K562 (cell line): ENCODE measurements at regions not wholly inside any gene's neighbourhood (a gene's known extent, or its start where the extent isn't known, plus 50 kb on each side); places are given as distances from the start of the nearest gene placed in this dataset.

Source experiments
- ARNT ChIP-seq, 2 experiments: fragments of 450-650 bp; IDR thresholded peaks; 2 replicates each; pipeline ENCODE4 v1.6.1; 2016; ENCODE audit warnings: mild to moderate bottlenecking in 1 of 2
- FOXK2 ChIP-seq, 2 experiments: fragments of 450-650 bp; IDR thresholded peaks in 1 of 2; conservative IDR thresholded peaks in 1 of 2; 2 replicates each; pipeline ENCODE4 v1.6.1; 2016; ENCODE audit warnings: low read depth in 2 of 2, mild to moderate bottlenecking in 1 of 2
- GABPB1 ChIP-seq: sonication (generic); formaldehyde crosslinking; IDR thresholded peaks from 2 replicates; pipeline ENCODE4 v1.8.0; 2022; ENCODE audit warnings: mild to moderate bottlenecking, missing genetic modification reagents
- HDAC3 ChIP-seq: fragments of 450-650 bp; IDR thresholded peaks from 2 replicates; pipeline ENCODE4 v1.6.1; 2018; ENCODE audit warnings: borderline replicate concordance, mild to moderate bottlenecking, moderate library complexity; ENCODE audit not compliant: partially characterized antibody
- NCOR1 ChIP-seq: fragments of 450-650 bp; IDR thresholded peaks from 2 replicates; pipeline ENCODE4 v1.6.1; 2016; ENCODE audit warnings: mild to moderate bottlenecking, moderate library complexity
- NFIX ChIP-seq: fragments of 250-450 bp; sonication (Bioruptor Pico); IDR thresholded peaks from 2 replicates; pipeline ENCODE4 v1.4.0; 2020; ENCODE audit warnings: low read depth, mild to moderate bottlenecking, moderate library complexity
- REST ChIP-seq, 2 experiments: fragments of 450-650 bp; formaldehyde crosslinking in 1 of 2; IDR thresholded peaks; 2 replicates each; pipeline versions ENCODE4 v1.4.0 to v1.6.1; 2014 to 2020; ENCODE audit warnings: mild to moderate bottlenecking in 2 of 2, borderline replicate concordance in 1 of 2, low read depth in 1 of 2
- SMAD4 ChIP-seq: fragments of 250-450 bp; sonication (Bioruptor Pico); conservative IDR thresholded peaks from 2 replicates; pipeline ENCODE4 v1.8.0; 2021; ENCODE audit warnings: inconsistent platforms, mild to moderate bottlenecking, moderate library complexity
- SMARCA4 ChIP-seq: fragments of 450-650 bp; IDR thresholded peaks from 2 replicates; pipeline ENCODE4 v1.6.1; 2016
- ZHX1 ChIP-seq: fragments of 150-350 bp; conservative IDR thresholded peaks from 2 replicates; pipeline ENCODE4 v1.6.1; 2014; ENCODE audit warnings: low read length
- ZNF511 ChIP-seq: sonication (generic); formaldehyde crosslinking; IDR thresholded peaks from 2 replicates; pipeline ENCODE4 v1.8.0; 2022; ENCODE audit warnings: mild to moderate bottlenecking, missing genetic modification reagents
- ZSCAN32 ChIP-seq: fragments of 450-650 bp; formaldehyde crosslinking; IDR thresholded peaks from 2 replicates; pipeline ENCODE4 v1.4.0; 2020; ENCODE audit warnings: mild to moderate bottlenecking, moderate library complexity
- TF ChIP-seq, protein P1 (sequence below): fragments of 250-450 bp; sonication (Bioruptor Pico); IDR thresholded peaks from 2 replicates; pipeline ENCODE4 v1.9.0; 2021; ENCODE audit warnings: mild to moderate bottlenecking, inconsistent platforms

GRCh38 chr11:86158704-86159580 lies 85.6 kb upstream of the EED start (continued):
- TF ChIP-seq REST (IDR thresholded peaks at IDR 0.05; ENCODE audit: borderline replicate concordance) (no peak), REST (CRISPR knock-in tag; IDR thresholded peaks at IDR 0.05; ENCODE audit: low read depth) (no peak), ZHX1 (no peak), ZNF511 (CRISPR knock-in tag) (no peak), HDAC3 (peak; percentile 67), FOXK2 (conservative IDR thresholded peaks at IDR 0.05 in 1 of 2, IDR thresholded peaks at IDR 0.05 in 1 of 2; ENCODE audit: low read depth in 2 of 2) (peak; percentile 88 to 92), SMAD4 (CRISPR knock-in tag) (peak; percentile 82; the same call in 1 of the 2 replicates), ARNT (IDR thresholded peaks at IDR 0.05) (peak; percentile 79 to 82), SMARCA4 (peak; percentile 91), GABPB1 (CRISPR knock-in tag) (no peak), ZSCAN32 (CRISPR knock-in tag) (no peak), NFIX (CRISPR knock-in tag) (no peak), NCOR1 (peak; percentile 73)
- TF ChIP-seq, protein P1, sequence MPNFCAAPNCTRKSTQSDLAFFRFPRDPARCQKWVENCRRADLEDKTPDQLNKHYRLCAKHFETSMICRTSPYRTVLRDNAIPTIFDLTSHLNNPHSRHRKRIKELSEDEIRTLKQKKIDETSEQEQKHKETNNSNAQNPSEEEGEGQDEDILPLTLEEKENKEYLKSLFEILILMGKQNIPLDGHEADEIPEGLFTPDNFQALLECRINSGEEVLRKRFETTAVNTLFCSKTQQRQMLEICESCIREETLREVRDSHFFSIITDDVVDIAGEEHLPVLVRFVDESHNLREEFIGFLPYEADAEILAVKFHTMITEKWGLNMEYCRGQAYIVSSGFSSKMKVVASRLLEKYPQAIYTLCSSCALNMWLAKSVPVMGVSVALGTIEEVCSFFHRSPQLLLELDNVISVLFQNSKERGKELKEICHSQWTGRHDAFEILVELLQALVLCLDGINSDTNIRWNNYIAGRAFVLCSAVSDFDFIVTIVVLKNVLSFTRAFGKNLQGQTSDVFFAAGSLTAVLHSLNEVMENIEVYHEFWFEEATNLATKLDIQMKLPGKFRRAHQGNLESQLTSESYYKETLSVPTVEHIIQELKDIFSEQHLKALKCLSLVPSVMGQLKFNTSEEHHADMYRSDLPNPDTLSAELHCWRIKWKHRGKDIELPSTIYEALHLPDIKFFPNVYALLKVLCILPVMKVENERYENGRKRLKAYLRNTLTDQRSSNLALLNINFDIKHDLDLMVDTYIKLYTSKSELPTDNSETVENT (CRISPR knock-in tag) = no peak
